DOHH2 (cell line): ENCODE measurements at regions not wholly inside any gene's neighbourhood (a gene's known extent, or its start where the extent isn't known, plus 50 kb on each side); places are given as distances from the start of the nearest gene placed in this dataset.

Experiments used
- H3F3A ChIP-seq: fragments of 200-600 bp; sonication (generic), shearing (Covaris generic); 2 replicates; pipeline ENCODE4 v1.6.0; 2016; ENCODE audit warnings: antibody characterized with exemption, mild to moderate bottlenecking; ENCODE audit not compliant: control insufficient read depth, insufficient read depth
- H3K27ac ChIP-seq: fragments of 200-600 bp; sonication (generic); 2 replicates; pipeline ENCODE4 v1.5.1; 2014; ENCODE audit warnings: low read depth, mild to moderate bottlenecking, low read length, moderate library complexity
- H3K27me3 ChIP-seq: fragments of 200-600 bp; sonication (generic); 2 replicates; pipeline ENCODE4 v1.6.1; 2014; ENCODE audit warnings: mild to moderate bottlenecking, low read length, mixed read lengths; ENCODE audit not compliant: control insufficient read depth
- H3K36me3 ChIP-seq: fragments of 200-600 bp; sonication (generic); 2 replicates; pipeline ENCODE4 v1.6.1; 2014; ENCODE audit warnings: mild to moderate bottlenecking, low read length, moderate library complexity, mixed read lengths; ENCODE audit not compliant: control insufficient read depth
- H3K4me1 ChIP-seq: fragments of 200-600 bp; sonication (generic); 2 replicates; pipeline ENCODE4 v1.6.1; 2014; ENCODE audit warnings: mild to moderate bottlenecking, low read length, mixed read lengths; ENCODE audit not compliant: control insufficient read depth
- H3K4me2 ChIP-seq: fragments of 200-600 bp; sonication (generic); 2 replicates; pipeline ENCODE4 v1.6.0; 2014; ENCODE audit warnings: mild to moderate bottlenecking, low read length, moderate library complexity
- H3K4me3 ChIP-seq: fragments of 200-600 bp; sonication (generic); 2 replicates; pipeline ENCODE4 v1.5.1; 2014; ENCODE audit warnings: mild to moderate bottlenecking, low read length, mixed read lengths
- H3K79me2 ChIP-seq: fragments of 200-600 bp; sonication (generic); 2 replicates; pipeline ENCODE4 v1.6.1; 2014; ENCODE audit warnings: mild to moderate bottlenecking, low read length, mixed read lengths; ENCODE audit not compliant: control insufficient read depth
- H3K9me2 ChIP-seq: fragments of 200-600 bp; sonication (generic); replicated peaks from 2 replicates; pipeline ENCODE4 v1.6.1; 2014; ENCODE audit warnings: mild to moderate bottlenecking, low read length, mixed read lengths; ENCODE audit not compliant: control insufficient read depth
- H3K9me3 ChIP-seq: fragments of 200-600 bp; sonication (generic); 2 replicates; pipeline ENCODE4 v1.6.1; 2014; ENCODE audit warnings: antibody characterized with exemption, low read length, mixed read lengths; ENCODE audit not compliant: control insufficient read depth, insufficient read depth
- H4K20me1 ChIP-seq: fragments of 200-600 bp; sonication (generic); 2 replicates; pipeline ENCODE4 v1.6.0; 2014; ENCODE audit warnings: low read depth, mild to moderate bottlenecking, antibody characterized with exemption, low read length, moderate library complexity; ENCODE audit not compliant: control insufficient read depth, insufficient read depth
- CTCF ChIP-seq: fragments of 200-600 bp; sonication (generic); IDR thresholded peaks from one replicate; pipeline ENCODE4 v1.5.1; 2014; ENCODE audit warnings: antibody characterized with exemption, mild to moderate bottlenecking, low read depth, low read length; ENCODE audit not compliant: poor library complexity, severe bottlenecking
- EZH2phosphoT487 ChIP-seq: fragments of 200-600 bp; sonication (generic); IDR thresholded peaks from 2 replicates; pipeline ENCODE4 v1.6.1; 2017; ENCODE audit warnings: borderline replicate concordance, mild to moderate bottlenecking, antibody characterized with exemption, low read length, moderate library complexity, mixed read lengths

GRCh38 chr2:192741889-192742288 lies 547.2 kb upstream of the TMEFF2 start:
- no peaks in the 10 kb centered on the region for H3K36me3 ChIP-seq
- H3K9me3 ChIP-seq, result no peaks in the 10 kb centered on the region
- TF ChIP-seq EZH2phosphoT487, result no peak
- H3K27me3 ChIP-seq, result no peaks in the 10 kb centered on the region
- no peak overlapping the region for H3K4me3 ChIP-seq
- no peaks in the 10 kb centered on the region for H3K9me2 ChIP-seq
- no peaks in the 10 kb centered on the region for H3F3A ChIP-seq
- no peak overlapping the region for H3K4me2 ChIP-seq
- H3K27ac ChIP-seq, result no peak overlapping the region
- no peaks in the 10 kb centered on the region for H4K20me1 ChIP-seq
- no peaks in the 10 kb centered on the region for H3K79me2 ChIP-seq
- no peaks in the 10 kb centered on the region for H3K4me1 ChIP-seq

GRCh38 chr2:192735447-192735846 lies 540.7 kb upstream of the TMEFF2 start:
- H3K79me2 ChIP-seq, result no peaks in the 10 kb centered on the region
- TF ChIP-seq CTCF, result no peak
- no peak for TF ChIP-seq EZH2phosphoT487
- H3K36me3 ChIP-seq, result no peaks in the 10 kb centered on the region
- H3K9me2 ChIP-seq, result no peaks in the 10 kb centered on the region
- H3K4me1 ChIP-seq, result no peaks in the 10 kb centered on the region
- H3K4me2 ChIP-seq, result no peak overlapping the region
- no peak overlapping the region for H3K4me3 ChIP-seq
- no peaks in the 10 kb centered on the region for H3F3A ChIP-seq
- no peaks in the 10 kb centered on the region for H3K27me3 ChIP-seq
- no peaks in the 10 kb centered on the region for H3K9me3 ChIP-seq
- H3K27ac ChIP-seq, result no peak overlapping the region
- H4K20me1 ChIP-seq, result no peaks in the 10 kb centered on the region

GRCh38 chr2:192729369-192729768 lies 534.6 kb upstream of the TMEFF2 start:
- Histone ChIP-seq H3K27ac (no peak overlapping the region), H3F3A (no peaks in the 10 kb centered on the region), H3K9me3 (no peaks in the 10 kb centered on the region), H3K9me2 (no peaks in the 10 kb centered on the region), H4K20me1 (no peaks in the 10 kb centered on the region), H3K4me3 (no peak overlapping the region), H3K4me2 (no peak overlapping the region), H3K79me2 (no peaks in the 10 kb centered on the region), H3K4me1 (no peaks in the 10 kb centered on the region), H3K27me3 (no peaks in the 10 kb centered on the region), H3K36me3 (no peaks in the 10 kb centered on the region)
- no peak for TF ChIP-seq CTCF

- H3K9me3 ChIP-seq, result no peaks in the 10 kb centered on the region
- no peaks in the 10 kb centered on the region for H3K27me3 ChIP-seq
- H3K27ac ChIP-seq, result no peak overlapping the region
- no peaks in the 10 kb centered on the region for H3K79me2 ChIP-seq
- no peaks in the 10 kb centered on the region for H3K4me1 ChIP-seq
- no peaks in the 10 kb centered on the region for H4K20me1 ChIP-seq
- no peak for TF ChIP-seq CTCF
- no peak for TF ChIP-seq EZH2phosphoT487
- H3K36me3 ChIP-seq, result no peaks in the 10 kb centered on the region
- no peak overlapping the region for H3K4me2 ChIP-seq
- no peak overlapping the region for H3K4me3 ChIP-seq
- no peaks in the 10 kb centered on the region for H3K9me2 ChIP-seq
- H3F3A ChIP-seq, result no peaks in the 10 kb centered on the region
Observed at GRCh38 chr2:192725991-192726390, 531.3 kb upstream of the TMEFF2 start.
